Epithelial cell of proximal tubule (primary cell): ENCODE measurements at regions not wholly inside any gene's neighbourhood (a gene's known extent, or its start where the extent isn't known, plus 50 kb on each side); places are given as distances from the start of the nearest gene placed in this dataset.

Source experiments
- DNase-seq: peaks from one replicate; pipeline ENCODE4 v3.0.0-alpha.2; 2011; ENCODE audit warnings: low read depth
- H3K4me3 ChIP-seq: 2 replicates; pipeline ENCODE4 v1.5.1; 2011; ENCODE audit warnings: low read depth, mild to moderate bottlenecking, low read length
- CTCF ChIP-seq: conservative IDR thresholded peaks from 2 replicates; pipeline ENCODE4 v1.5.1; 2012; ENCODE audit warnings: low read depth, mild to moderate bottlenecking, low read length

DNA sequence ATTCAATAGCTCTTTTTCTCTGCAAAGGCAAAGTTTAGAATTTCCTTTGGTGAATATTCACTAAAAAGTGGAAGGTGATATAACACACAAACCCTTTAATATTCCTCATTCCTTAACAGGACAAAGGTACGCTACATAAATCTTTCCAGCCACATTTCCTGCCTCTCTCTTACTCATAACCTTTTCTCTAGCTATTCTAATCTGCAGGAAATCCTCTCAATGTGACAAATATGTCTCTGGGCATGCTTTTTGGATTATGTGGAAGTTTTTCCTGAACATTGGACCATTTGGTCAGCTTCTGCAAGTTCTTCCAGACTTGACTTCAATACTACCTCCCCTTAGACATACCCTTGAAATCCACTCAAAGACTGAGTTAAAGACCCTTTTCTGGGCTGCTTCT is 186.3 kb upstream of the TUSC1 start:
- no peak for DNase-seq
- H3K4me3 ChIP-seq, result no peak overlapping the region
- TF ChIP-seq CTCF, result no peak

DNA sequence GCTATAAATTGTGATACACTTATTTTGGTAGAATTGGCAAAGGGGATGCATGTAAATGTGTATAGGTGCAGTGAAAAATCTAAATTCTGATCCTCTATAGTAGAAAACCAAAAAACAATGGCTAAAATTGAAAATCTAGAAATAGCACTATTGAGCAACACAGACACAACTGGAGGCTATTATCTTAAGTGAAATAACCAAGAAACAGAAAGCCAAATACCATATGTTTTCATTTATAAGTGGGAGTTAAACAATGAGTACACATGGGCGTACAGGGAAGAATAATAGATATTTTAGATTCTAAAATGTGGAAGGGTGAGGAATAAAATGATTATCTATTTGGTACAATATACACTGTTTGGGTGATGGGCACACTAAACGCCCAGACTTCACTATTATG is 183.2 kb upstream of the TUSC1 start:
- no peak for DNase-seq
- no peak for TF ChIP-seq CTCF
- H3K4me3 ChIP-seq, result no peak overlapping the region

GRCh38 chr9:25857147-25857546 is 178.9 kb upstream of the TUSC1 start:
- H3K4me3 ChIP-seq, result no peak overlapping the region
- no peak for DNase-seq
- TF ChIP-seq CTCF, result no peak

DNA sequence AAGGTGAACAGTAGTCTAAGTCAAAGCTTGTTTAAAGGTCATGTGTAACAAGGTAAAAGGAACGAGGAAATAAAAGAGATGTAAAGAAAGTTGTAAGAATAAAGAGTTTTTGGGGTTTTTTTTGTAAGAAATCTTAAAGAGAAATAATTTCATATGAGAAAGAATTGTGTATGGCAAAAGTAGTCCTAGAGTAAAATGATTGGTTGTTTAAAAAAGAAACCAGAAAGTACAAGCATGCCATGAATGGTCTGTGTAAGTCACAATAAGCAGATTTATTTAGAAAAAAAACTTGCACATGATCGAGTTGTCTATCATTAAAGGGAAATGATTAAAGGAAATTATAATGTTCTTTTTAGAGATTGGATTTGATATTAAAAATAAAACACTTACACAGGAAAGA is 172.6 kb upstream of the TUSC1 start:
- TF ChIP-seq CTCF, result no peak
- DNase-seq, result no peak
- no peak overlapping the region for H3K4me3 ChIP-seq

GRCh38 chr9:25845867-25846266 is 167.6 kb upstream of the TUSC1 start:
- TF ChIP-seq CTCF, result no peak
- no peak overlapping the region for H3K4me3 ChIP-seq
- DNase-seq, result no peak

GRCh38 chr9:25830381-25830780 is 152.1 kb upstream of the TUSC1 start:
- DNase-seq, result no peak
- H3K4me3 ChIP-seq, result no peak overlapping the region
- no peak for TF ChIP-seq CTCF

DNA sequence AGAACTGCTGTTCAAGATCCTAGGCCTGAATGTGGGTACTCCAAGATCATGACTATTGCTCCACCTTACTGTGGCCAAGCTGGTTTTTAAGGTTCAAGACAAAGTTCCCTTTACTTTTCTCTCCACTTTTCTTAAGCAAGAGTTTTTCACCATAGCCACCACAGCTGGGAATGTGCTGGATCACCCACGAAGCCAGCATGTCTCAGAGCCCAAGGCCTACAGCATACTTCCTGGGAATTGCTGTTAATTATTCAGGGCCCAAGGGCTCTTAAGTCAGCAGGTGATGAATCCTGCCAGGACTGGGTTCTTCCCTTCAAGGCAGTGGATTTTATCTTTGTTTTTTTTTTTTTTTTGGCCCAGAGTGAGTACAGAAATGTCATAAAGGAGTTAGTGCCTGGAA is 149.4 kb upstream of the TUSC1 start:
- no peak for DNase-seq
- no peak for TF ChIP-seq CTCF

More for the DNA sequence above, 149.4 kb upstream of the TUSC1 start:
- no peak overlapping the region for H3K4me3 ChIP-seq
